ENCODE measurements at regions not wholly inside any gene's neighbourhood (a gene's known extent, or its start where the extent isn't known, plus 50 kb on each side); places are given as distances from the start of the nearest gene placed in this dataset.

GRCh38 chr1:99497690-99498089 is 148.2 kb upstream of the PALMD start:
- WGBS (ENCODE audit: insufficient coverage), result no CpG with 5 or more reads among the region's 1 CpG
- H2AFZ ChIP-seq (ENCODE audit: insufficient read depth, low read depth, low read length, poor library complexity, severe bottlenecking), result no peak overlapping the region
- H3K9me3 ChIP-seq (replicated peaks in 1 of 2; ENCODE audit: control insufficient read depth in 1 of 2, insufficient read depth in 1 of 2, low read length in 2 of 2), result no peaks in the 10 kb centered on the region
- H3K36me3 ChIP-seq (replicated peaks in 1 of 2; ENCODE audit: control insufficient read depth in 1 of 2, insufficient read depth in 2 of 2, low read length in 2 of 2), result no peaks in the 10 kb centered on the region
- no peak overlapping the region for H3K9ac ChIP-seq (ENCODE audit: insufficient read depth, low read length, poor library complexity, severe bottlenecking)
- no peaks in the 10 kb centered on the region for H3K79me2 ChIP-seq (ENCODE audit: insufficient read depth, low read length)
- H3K4me1 Mint-ChIP-seq, result no peaks in the 10 kb centered on the region
- DNase-seq, result no peak
- H3K27ac Mint-ChIP-seq, result no peak overlapping the region
- no peaks in the 10 kb centered on the region for H3K36me3 Mint-ChIP-seq
- no peak overlapping the region for H3K4me3 ChIP-seq (replicated peaks in 1 of 3; ENCODE audit: low read depth in 2 of 3, low read length in 3 of 3)
- peaks cover 1 to 3% (median 2%) of the 10 kb centered on the region in 3 donors for H3K27me3 Mint-ChIP-seq (ENCODE audit: low read depth in 3 of 3)
- H3K4me2 ChIP-seq (replicated peaks; ENCODE audit: extremely low read depth, low read length, poor library complexity, severe bottlenecking), result no peak overlapping the region
- no peaks in the 10 kb centered on the region for H3K27me3 ChIP-seq (ENCODE audit: control insufficient read depth in 2 of 2, insufficient read depth in 2 of 2, low read length in 2 of 2)
- H3K9me3 Mint-ChIP-seq, result peaks cover 0 to 1% (median 0%) of the 10 kb centered on the region in 7 donors
- H4K20me1 ChIP-seq (ENCODE audit: insufficient read depth, low read length), result no peaks in the 10 kb centered on the region
- no peak overlapping the region for H3K27ac ChIP-seq (ENCODE audit: low read depth in 1 of 2, low read length in 2 of 2)
- H3K4me1 ChIP-seq (ENCODE audit: control insufficient read depth in 1 of 2, insufficient read depth in 2 of 2, low read length in 2 of 2), result no peaks in the 10 kb centered on the region
- no peak for TF ChIP-seq CTCF (IDR thresholded peaks at IDR 0.05)
- H3K4me3 Mint-ChIP-seq, result no peak overlapping the region
- intact Hi-C loops (cut with micrococcal nuclease), result no loop called here

GRCh38 chr1:99500541-99500940 is 145.4 kb upstream of the PALMD start:
- Histone ChIP-seq H3K9ac (ENCODE audit: insufficient read depth, low read length, poor library complexity, severe bottlenecking) (no peak overlapping the region), H3K36me3 (replicated peaks in 1 of 2; ENCODE audit: control insufficient read depth in 1 of 2, insufficient read depth in 2 of 2, low read length in 2 of 2) (no peaks in the 10 kb centered on the region), H3K4me3 (replicated peaks in 1 of 3; ENCODE audit: low read depth in 2 of 3, low read length in 3 of 3) (no peak overlapping the region), H3K4me1 (ENCODE audit: control insufficient read depth in 1 of 2, insufficient read depth in 2 of 2, low read length in 2 of 2) (no peaks in the 10 kb centered on the region), H3K27me3 (ENCODE audit: control insufficient read depth in 2 of 2, insufficient read depth in 2 of 2, low read length in 2 of 2) (no peaks in the 10 kb centered on the region), H3K79me2 (ENCODE audit: insufficient read depth, low read length) (no peaks in the 10 kb centered on the region), H3K9me3 (replicated peaks in 1 of 2; ENCODE audit: control insufficient read depth in 1 of 2, insufficient read depth in 1 of 2, low read length in 2 of 2) (no peaks in the 10 kb centered on the region), H3K27ac (ENCODE audit: low read depth in 1 of 2, low read length in 2 of 2) (no peak overlapping the region), H2AFZ (ENCODE audit: insufficient read depth, low read depth, low read length, poor library complexity, severe bottlenecking) (no peak overlapping the region), H4K20me1 (ENCODE audit: insufficient read depth, low read length) (no peaks in the 10 kb centered on the region), H3K4me2 (replicated peaks; ENCODE audit: extremely low read depth, low read length, poor library complexity, severe bottlenecking) (no peak overlapping the region)
- Mint-ChIP-seq H3K36me3 (no peaks in the 10 kb centered on the region), H3K4me3 (no peak overlapping the region), H3K27ac (no peak overlapping the region), H3K4me1 (no peaks in the 10 kb centered on the region), H3K9me3 (peaks cover 0 to 4% (median 0%) of the 10 kb centered on the region in 7 donors), H3K27me3 (ENCODE audit: low read depth in 3 of 3) (peaks cover 0 to 3% (median 2%) of the 10 kb centered on the region in 3 donors)
- TF ChIP-seq CTCF (IDR thresholded peaks at IDR 0.05), result no peak
- intact Hi-C loops (cut with micrococcal nuclease), result no loop called here
- DNase-seq, result no peak

Data from CD14-positive monocyte (primary cell).